ENCODE measurements at regions not wholly inside any gene's neighbourhood (a gene's known extent, or its start where the extent isn't known, plus 50 kb on each side); places are given as distances from the start of the nearest gene placed in this dataset.
"Not testable (repeated sequence)": the region's sequence is repeated elsewhere in the genome, so short reads cannot be mapped to it uniquely, and the experiment has no call there.

DNA sequence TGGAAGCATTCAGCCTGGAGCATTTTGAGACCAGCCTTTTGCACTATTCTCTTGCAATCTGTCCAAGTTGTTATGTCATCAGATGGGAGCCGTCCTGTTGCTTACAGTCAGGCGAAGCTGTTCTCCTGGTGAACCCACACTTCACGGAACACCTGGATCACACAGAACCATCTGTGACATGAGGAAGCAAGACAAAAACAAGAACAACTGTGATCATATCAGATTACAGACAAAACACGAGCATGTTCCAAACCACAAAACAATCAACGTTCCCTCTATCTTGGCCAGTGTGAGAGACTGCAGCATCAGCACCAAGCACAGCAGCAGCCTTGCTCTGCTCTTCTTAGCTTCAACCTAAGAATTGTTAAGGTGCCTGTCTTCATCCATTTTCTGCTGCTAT, 180.5 kb upstream of the SFSWAP start:
- DNase-seq, result no peak

DNA sequence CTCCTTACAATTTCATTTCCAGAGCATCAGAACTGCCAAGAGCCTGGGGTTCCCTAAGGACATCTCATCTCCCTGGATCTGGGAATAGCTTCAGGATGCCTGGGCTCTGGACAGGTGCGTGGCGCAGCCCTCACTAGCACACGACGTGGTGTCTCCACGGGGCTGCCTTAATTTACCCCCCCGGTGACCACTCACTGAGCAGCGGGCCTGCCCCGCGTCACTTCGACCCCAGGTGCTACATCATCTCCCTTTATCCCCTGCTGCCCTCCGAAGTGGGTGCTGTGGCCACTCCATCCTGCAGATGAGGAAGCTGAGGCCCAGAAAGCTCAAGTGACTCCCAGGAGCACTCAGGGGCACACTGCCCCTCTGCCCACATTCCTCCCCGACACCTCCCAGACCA, 177.8 kb upstream of the SFSWAP start:
- no peak for DNase-seq

DNA sequence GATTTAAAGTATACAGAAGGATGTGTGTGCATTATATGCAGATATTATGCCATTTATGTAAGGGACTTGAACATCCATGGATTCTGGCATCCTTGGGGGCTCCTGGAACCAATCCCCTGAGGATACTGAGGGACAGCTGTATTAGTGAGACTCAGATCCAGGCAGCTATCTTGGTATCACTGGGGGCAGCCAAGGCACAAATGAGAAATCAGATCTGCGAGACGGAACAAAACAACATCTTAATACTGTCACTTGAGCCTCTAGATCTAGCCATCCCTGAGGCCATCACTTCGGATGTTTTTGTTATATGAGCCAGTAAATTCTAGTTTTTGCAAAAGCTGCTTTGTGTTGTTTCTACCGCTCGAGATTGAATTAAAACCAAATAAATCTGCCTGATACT, 175.1 kb upstream of the SFSWAP start:
- no peak for DNase-seq

DNA sequence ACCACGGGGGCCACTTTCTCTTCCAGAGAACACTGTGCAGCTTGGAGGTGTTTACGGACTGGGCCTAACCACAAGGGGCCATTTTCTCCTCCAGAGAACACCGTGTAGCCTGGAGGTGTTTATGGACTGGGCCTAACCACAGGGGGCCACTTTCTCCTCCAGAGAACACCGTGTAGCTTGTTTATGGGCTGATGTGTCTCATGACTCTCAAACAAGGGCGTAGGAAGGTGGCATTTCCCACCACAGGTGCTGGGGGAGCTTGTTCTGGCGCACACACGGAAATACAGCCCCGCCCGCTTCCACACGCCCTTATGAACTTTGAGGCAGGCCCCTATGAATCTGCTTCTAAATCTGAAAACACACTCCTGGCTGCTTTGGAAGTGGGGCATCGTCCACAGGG, 174.6 kb upstream of the SFSWAP start:
- DNase-seq, result no peak

DNA sequence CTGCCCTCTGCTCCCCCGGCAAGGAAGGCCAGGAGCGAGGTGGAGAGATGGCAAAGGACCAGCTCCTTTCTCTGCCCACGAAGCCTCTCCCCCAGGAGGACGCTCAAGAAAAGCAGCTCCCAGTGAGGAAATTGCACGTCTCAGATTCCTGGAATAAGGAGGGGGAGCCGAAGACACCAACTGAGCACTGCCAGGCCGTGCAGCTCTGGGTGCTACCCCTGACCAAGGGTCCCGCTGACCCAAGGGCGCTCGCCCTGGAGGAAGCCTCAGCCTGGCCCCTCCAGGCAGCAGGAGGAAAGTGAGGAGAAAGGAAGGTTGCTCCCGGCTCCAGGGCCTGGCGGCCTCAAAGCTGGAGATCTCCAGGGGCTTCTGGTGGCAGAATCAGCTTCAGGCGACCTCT, 174.1 kb upstream of the SFSWAP start:
- DNase-seq, result no peak

DNA sequence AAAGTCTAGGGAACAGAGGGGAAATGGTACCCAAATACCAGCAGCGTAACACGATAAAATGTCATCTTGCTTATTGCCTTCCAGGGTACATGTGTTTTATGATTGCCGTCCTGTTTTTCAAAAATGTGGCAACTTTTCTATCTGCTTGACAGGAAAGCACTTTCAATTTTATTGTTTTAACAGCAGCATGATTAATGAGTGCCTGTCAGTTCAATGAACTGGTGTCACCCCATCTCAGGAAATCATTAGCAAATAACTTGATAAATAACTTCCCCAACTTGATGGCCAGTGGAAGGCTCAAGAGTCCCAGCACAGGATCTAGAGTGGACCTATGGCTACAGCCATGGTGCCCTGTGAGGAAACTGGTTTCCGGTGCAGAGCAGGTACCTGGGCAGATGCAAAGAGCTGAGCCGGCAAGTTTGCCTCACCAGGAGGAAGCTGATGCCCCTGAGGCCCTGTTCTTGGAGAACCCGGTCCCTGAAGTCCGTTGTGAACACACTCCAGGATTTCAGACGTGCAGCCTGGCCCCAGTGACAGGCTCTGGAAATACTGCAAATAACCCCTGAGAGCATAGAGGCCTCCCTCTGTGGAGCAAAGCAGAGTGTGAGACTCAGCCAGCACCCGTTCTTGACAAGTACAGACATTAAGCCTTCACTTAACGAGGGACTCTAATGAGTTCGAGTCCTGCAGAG, 173.5 kb upstream of the SFSWAP start:
- DNase-seq, result no peak

DNA sequence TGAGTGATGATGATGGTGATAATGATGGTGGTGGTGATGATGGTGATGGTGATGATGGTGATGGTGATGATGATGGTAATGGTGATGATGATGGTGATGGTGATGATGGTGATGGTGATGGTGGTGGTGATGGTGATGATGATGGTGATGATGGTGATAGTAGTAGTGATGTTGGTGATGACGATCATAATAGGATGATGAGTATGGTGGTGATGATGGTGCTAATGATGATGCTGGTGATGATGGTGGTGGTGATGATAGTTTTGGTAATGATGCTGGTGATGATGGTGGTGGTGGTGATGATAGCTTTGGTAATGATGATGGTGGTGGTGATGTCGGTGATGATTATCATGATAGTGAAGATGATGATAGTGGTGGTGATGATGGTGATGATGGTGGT, 171.5 kb upstream of the SFSWAP start:
- no peak for DNase-seq

DNA sequence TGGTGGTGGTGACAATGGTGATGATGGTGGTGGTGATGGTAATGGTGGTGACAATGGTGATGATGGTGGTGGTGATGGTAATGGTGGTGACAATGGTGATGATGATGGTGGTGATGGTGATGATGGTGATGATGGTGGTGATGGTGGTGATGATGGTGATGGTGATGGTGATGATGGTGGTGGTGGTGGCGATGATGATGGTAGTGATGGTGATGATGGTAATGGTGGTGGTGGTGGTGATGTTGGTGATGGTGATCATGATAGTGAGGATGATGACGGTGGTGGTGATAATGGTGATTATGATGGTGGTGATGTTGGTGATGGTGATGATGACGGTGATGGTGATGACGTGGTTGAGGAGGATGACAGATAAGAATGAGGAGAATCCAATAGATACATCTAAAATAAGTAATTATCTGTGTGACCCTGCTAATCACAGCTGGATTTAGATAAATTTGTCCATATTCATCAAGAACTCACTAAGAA, 170.7 kb upstream of the SFSWAP start:
- DNase-seq, result no peak

DNA sequence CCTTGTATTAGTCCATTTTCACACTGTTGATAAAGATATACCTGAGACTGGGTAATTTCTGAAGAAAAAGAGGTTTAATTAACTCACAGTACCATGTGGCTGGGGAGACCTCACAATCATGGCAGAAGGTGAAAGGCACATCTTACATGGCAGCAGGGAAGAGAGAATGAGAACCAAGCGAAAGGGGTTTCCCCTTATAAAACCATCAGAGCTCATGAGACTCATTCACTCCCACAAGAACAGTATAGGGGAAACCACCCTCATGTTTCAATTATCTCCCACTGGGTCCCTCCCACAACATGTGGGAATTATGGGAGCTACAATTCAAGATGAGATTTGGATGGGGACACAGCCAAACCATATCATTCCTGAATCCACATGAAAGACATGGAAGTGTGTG, 169.4 kb upstream of the SFSWAP start:
- not testable (repeated sequence) for DNase-seq

DNA sequence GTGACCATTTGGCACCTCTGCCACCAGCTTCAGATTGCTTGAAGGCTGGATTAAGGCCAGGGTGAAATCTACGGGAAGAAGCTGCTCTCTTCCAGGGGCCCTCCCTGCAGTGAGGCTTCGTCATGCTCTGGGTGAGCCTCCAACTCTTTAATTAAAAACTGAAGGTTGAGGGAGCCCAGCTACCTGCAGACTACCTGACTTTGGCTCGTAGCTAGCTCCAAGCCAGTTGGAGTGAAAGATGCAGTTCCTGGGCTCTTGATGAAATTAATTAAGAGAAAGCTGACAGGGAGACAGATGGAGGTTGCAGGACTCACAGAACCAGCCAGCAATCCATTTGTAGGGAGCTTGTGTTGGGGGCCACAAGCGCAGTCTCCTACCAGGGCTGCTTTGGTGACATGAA, 168.5 kb upstream of the SFSWAP start:
- DNase-seq, result no peak

DNA sequence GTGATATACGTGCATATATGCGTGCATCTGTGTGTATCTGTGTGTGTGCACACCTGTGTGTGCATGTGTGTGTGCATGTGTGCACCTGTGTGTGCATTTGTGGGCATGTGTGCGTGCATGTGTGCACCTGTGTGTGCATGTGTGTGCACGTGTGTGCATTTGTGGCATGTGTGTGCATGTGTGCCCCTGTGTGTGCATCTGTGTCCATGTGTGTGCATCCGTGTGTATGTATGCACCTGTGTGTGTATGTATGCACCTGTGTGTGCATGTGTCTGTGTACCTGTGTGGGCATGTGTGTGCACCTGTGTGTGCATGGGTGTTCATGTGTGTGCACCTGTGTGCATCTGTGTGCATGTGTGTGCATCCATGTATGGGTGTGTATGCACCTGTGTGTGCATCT, 167.8 kb upstream of the SFSWAP start:
- no peak for DNase-seq

DNA sequence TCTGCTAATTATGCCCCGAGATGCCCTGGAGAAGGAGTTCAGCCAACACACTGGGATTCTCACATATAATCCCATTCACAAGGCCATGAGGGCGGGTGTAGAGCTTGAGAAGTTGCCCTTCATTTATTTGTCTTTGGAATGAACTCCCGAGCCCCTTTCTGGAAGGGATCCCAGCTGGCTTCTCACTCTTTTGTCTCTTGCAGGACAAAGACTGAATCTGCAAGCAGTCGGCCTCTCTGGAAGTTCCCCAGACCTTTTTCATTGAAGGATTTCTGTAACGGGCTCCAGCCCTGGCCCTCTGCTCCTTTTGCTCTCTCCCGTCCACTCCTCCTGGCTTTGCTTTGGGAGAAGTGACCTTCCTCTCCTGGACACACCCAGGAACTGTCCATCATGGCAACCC, 163.3 kb upstream of the SFSWAP start:
- DNase-seq, result no peak

DNA sequence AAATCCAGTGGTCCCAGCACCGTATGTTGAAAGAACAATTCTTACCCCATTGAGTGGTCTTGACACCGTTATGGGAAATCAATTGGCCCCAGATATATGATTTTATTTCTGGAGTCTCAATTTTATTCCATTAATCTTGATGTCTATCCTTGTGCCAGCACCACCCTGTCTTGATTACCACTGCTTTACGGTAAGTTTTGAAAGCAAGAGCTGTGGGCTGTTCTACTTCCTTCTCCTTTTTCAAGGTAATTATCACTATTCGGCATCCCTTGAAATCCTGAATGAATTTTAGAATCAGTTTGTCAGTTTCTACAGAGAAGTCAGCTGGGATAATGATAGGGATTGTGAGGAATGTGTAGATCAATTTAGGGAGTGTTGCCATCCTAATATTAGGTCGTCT, 160.8 kb upstream of the SFSWAP start:
- DNase-seq, result no peak

DNA sequence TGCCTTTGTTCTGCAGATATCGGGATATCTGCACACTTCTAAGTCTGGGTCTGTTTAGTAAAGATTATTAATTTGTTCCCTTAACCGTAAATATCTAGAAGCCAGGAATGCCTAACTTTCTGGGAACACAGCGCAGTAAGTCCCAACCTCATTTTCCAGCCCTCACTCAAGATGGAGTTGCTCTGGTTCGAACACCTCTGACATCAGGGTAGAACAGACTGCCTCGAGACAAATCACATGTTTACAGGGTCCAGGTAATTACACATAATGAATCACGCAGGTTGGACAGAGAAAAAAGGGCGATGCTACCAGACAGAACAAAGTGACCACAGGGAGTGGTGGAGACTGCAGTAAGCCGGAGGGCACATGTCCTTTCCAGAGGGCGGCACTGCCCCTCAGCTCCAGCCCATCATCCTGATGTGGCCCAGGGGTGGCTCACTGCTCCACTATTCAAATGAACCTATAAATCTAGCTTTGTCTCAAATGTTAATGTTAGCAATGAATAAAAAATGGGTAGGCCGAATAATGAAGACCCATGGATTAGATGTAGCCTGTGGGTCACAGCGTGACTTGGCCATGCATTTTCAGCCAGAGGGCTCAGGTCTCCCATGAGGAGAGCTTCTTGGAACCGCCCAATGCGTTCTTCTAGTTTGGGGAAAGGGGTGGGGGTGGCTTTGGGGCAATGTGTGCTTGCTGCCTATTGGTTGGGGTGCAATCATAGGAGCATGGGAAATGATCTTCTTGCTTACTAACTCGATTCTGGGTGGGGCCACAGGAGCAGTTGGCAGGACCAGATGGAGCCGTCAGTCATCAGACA, 159.0 kb upstream of the SFSWAP start:
- no peak for DNase-seq

DNA sequence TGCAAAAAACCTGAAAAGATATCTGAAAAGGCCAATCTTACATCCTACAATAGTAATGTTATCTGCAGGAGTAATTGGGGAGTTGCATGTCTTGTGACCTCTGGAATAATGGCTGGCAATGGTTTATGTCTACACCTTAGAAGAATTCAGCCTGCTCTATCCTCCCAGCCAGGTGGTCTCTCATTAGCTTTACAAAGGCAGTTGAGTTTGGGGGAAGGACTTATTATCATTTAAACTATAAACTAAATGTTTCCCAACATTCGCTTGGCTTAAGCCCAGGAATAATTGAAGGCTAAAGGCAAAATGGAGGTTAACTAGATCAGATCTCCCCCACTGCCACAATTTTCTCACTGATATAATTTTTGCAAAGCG, 158.4 kb upstream of the SFSWAP start:
- no peak for DNase-seq

DNA sequence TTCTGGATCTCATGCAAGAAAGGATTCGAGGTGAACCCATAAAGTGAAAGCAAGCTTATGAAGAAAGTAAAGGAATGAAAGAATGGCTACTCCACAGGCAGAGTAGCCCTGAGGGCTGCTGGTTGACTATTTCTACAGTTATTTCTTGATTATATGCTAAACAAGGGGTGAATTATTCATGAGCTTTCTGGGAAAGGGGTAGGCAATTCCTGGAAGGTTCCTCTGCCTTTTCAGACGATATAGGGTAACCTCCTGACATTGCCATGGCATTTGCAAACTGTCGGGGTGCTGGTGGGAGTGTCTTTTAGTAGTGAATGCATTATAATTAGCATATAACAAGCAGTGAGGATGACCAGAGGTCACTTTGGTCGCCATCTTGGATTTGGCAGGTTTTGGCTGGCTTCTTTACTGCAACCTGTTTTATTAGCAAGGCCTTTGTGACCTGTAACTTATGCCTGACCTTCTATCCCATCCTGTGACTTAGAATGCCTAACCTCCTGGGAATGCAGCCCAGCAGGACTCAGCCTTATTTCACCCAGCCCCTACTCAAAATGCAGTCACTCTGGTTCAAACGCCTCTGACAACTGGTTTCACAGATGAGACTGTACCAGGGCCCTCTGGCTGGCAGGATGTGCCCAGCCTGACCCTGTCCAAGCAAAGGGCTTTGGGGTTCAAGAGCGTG, 157.7 kb upstream of the SFSWAP start:
- no peak for DNase-seq

DNA sequence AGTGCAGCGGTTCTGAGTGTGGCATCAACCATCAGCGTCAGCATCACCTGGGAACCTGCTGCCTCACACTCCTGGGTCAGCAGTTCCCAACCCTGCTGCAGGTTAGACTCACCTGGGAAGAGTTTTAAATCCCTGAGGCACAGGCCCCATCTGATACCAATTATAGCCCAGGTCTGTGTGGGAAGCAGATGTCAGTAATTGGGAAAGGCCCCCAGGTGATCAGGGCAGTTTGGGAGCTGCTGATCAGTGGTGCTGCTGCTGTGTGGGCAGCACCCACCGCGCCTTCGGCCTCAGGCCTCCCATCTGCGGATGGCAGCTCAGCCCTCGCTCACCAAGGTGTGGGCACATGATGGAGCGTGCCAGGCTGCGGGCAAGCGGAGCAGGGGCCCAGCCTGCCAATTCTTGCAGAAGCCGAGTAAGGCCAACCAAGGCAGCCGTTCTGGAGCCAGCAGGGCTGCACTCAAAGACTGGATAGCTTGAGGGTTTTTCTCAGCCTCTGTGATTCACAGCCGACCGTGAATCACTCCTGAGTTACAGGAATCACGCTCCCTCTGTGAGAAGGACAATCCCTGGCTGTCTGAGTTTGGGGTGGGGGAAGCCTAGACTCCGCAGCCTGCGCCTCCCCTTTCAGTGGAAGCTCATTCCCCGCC, 155.6 kb upstream of the SFSWAP start:
- DNase-seq, result no peak

DNA sequence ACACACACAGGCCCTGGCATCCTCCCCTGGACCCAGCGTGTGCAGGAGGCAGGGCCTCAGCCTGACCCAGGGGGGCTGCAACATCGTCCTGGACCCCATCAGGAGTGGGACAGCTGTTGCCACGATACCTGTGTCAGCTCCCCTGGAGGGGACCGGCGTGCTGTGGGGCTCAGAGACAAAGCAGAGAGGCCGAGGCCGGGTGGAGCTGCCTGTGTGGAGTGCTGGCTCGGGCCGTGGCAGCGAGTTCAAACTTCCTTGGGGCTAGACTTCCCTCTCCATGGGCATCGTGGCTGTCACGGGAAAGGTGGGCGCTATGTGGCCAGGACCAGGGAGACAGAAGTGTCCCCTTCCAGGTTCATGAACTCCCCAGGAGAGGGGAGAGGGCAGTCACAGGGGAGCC, 155.0 kb upstream of the SFSWAP start:
- DNase-seq, result no peak

DNA sequence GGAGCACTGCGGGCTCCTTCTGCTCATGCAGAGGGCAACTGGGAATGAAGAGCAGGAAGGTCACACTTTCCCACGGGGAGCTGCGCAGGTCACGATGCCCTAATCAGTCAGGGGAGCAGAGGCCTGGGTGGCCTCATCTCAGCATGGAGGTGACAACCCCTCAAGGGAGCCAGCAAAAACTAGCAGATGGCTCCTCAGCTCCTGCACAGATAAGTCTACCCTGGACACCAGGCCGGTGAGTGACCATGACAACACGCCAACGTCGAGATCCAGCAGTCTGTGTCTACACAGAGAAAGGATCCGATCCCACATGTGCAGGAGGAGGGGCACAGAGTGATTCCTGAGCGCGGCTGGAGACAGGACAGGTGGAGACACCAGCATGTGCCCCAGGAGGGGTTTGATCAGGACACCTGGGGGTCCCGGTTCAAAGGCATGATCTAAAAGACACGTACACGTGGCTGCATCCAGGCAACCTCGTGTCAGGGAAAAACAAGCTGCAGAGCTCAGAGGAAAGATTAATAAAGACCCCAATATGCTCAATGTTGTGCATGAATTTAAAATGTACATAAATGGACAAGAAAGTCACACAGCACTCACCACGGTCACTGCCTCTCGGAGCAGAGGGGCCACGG, 153.7 kb upstream of the SFSWAP start:
- no peak for DNase-seq

DNA sequence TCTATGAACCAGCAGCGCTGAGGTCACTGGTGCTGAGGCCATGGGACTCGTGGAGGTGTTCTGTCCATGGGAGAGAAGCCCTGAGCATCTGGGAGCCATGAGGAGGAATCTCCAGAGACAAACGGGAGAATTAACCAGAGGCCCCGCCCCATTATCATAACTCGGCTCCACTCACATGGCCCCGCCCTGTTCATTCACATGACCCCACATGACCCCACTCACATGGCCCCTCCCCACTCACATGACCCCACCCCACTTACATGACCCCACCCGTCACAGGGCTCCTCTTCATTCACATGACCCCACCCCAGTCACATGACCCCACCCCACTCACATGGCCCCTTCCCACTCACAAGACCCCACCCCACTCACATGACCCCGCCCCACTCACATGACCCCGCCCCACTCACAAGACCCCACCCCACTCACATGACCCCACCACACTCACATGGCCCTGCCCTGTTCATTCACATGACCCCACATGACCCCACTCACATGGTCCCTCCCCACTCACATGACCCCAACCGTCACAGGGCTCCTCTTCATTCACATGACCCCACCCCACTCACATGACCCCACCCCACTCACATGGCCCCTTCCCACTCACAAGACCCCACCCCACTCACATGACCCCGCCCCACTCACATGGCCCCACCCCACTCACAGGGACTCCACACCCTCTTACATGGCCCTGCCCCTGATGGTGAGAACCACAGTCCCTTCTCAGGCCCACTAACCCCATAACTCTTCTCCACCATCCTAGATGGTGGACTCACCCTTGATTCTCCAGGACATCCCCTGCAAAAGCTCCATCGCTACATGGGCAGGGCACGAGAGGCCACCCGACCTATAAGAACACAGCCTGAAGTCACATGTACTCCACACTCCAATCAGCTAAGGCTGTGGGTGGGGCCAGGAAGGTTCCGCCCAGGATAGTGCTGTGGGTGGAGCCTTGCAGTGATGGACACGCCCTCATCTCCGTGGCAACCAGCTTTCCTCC, 151.1 kb upstream of the SFSWAP start:
- no peak for DNase-seq

DNA sequence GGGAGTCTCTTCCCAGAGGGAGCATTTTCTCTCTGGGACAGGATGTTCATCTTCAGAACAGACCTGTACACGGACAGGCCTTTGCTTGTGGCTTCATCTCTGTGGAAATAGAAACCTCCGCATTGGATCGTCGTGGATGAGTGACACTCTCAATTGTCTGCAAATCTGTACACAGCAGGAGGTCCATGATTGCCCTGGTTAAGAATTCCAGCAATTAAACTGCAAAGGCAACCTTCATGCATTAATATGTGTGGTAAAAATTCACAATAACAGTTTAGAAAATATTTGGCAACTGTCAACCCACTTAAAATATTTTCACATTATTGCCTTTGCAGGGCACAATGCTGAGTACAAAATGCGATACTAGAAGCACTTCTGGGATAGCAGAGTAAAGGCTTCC, 149.8 kb upstream of the SFSWAP start:
- DNase-seq, result no peak
